GM13976 (cell line): ENCODE measurements at regions not wholly inside any gene's neighbourhood (a gene's known extent, or its start where the extent isn't known, plus 50 kb on each side); places are given as distances from the start of the nearest gene placed in this dataset.

Experiments used
- DNase-seq: peaks from one replicate; pipeline ENCODE4 v3.0.0; 2012; ENCODE audit warnings: low spot score
- in situ Hi-C: fragments of 300-500 bp; cut with MboI; formaldehyde crosslinking; loops from one replicate; pipeline ENCODE4 v1.12.0; 2022; ENCODE audit warnings: low sequenced_read_pairs, mixed read lengths, inconsistent platforms; ENCODE audit not compliant: unreplicated experiment
- TF ChIP-seq, protein P1 (sequence below): IDR thresholded peaks from 2 replicates; pipeline ENCODE4 v1.5.1; 2012; ENCODE audit warnings: borderline replicate concordance, mild to moderate bottlenecking; ENCODE audit not compliant: insufficient read depth; ENCODE audit errors: extremely low read depth, missing control alignments, control extremely low read depth

DNA sequence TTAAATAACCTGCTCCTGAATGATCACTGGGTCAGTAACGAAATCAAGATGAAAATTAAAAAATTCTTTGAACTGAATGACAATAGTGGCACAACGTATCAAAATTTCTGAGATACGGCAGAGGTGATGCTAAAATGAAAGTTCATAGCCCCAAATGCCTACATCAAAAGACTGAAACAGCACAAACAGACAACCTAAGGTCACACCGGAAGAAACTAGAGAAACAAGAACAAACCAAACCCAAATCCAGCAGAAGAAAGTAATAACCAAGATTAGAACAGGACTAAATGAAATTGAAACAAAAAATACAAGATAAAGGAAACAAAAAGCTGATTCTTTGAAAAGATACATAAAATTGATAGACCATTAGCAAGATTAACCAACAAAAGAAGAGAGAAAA lies 324.1 kb downstream of the RBM26 start:
- DNase-seq = no peak
- in situ Hi-C loops = no loop called here
- TF ChIP-seq, protein P1, sequence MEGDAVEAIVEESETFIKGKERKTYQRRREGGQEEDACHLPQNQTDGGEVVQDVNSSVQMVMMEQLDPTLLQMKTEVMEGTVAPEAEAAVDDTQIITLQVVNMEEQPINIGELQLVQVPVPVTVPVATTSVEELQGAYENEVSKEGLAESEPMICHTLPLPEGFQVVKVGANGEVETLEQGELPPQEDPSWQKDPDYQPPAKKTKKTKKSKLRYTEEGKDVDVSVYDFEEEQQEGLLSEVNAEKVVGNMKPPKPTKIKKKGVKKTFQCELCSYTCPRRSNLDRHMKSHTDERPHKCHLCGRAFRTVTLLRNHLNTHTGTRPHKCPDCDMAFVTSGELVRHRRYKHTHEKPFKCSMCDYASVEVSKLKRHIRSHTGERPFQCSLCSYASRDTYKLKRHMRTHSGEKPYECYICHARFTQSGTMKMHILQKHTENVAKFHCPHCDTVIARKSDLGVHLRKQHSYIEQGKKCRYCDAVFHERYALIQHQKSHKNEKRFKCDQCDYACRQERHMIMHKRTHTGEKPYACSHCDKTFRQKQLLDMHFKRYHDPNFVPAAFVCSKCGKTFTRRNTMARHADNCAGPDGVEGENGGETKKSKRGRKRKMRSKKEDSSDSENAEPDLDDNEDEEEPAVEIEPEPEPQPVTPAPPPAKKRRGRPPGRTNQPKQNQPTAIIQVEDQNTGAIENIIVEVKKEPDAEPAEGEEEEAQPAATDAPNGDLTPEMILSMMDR = no peak

DNA sequence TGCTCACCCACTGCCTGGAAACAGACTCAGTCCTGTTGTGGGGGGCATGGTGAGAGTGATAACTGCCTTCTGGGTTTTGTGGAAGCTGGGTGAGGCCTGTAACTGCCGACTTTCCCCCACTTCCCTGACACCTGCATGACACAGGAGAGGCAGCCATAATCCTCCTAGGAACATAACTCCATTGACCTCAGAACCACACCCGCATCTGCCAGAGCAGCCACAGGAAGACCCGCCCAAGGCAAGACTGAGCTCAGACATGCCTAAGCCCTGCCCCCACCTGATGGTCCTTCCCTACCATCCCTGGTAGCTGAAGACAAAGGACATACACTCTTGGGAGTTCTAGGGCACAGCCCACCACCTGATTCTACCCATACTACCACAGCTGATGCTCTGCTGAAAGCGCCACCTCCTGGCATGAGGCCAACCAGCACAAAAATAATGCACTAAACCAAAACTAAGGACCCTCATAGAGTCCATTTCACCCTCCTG lies 326.7 kb downstream of the RBM26 start:
- TF ChIP-seq, protein P1 = no peak
- DNase-seq = no peak

DNA sequence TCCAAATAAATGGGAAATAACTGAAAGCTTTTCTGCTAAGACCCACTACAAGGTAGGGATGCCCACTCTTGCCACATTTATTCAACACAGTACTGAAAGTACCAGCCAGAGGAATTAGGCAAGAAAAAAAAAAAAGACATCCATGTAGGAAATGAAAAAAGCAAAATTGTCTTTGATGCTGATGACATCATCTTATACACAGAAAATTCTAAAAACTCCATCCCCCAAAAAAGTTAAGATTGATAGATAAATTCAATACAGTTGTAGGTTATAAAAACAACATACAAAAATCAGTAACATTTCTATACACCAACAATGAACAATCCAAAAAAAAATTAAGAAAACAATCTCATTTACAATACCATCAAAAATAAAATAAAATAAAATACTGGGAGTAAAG lies 330.4 kb downstream of the RBM26 start:
- TF ChIP-seq, protein P1 = no peak
- DNase-seq = no peak
- in situ Hi-C loops = no loop called here

More for the DNA sequence above, 326.7 kb downstream of the RBM26 start:
- in situ Hi-C loops = no loop called here

DNA sequence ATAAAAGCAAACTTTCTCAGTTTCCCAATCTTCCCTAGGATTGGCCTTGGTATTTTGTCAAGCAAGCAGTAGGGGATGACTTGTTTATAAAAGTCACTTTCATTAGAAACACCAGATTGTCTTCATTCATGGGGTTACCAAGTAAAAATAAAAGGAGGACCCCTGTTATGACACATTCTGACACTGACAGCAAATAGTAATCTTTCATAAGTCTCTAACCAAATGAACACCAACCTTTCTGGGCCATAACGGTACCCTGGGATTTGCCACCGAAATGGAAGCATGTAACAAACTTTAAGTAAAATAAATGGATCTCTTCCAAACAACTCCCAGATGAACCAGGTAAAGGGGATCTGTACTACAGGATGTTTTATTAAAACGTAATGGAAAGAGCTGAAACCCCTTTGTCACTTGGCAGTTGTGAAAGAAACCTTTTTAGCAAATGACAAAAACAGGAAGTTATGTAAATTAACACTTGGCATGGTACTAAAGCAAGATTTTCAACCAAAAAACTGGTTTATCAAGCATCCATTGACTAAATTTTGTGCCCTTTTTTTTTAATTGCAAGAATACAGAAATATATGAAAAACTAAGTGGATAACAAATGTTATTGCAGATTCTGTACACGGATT lies 335.6 kb downstream of the RBM26 start:
- no peak for DNase-seq
- in situ Hi-C loops = no loop called here
- TF ChIP-seq, protein P1 = no peak

DNA sequence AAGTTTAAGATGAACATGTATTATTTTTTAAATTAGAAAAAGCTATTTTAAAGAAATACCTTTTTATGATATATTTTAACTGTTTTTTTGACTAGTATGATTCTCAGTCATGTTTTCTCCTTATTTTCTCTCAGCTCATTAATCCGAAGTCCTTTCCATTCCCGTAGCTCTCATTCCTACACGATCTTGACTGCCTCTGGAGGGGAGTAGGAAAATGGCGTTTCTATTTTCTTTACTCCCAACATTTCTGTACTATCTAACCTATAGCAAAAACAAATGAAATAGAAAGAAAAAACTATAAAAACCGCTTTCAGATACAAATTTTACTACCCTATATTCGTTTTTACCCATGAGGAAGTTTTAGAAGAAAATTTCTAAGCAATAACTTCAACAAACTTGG lies 343.8 kb downstream of the RBM26 start:
- in situ Hi-C loops = no loop called here
- DNase-seq = no peak
- TF ChIP-seq, protein P1 = no peak

DNA sequence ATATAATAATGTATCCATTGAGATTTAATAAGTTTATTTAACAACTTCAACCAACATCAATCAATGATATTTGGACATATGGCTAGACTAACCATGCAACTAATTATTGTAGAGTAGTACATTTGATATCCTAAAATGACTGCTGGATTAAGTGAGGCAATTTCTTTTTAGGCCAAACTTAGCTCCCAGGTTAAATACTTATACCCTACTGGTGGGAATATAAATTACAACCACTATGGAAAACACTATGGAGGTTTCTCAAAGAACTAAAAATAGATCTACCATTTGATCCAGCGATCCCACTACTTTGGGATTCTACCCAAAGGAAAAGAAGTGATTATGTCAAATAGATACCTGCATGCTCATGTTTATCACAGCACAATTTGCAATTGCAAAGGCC lies 345.8 kb downstream of the RBM26 start:
- TF ChIP-seq, protein P1 = no peak
- no peak for DNase-seq
- in situ Hi-C loops = no loop called here
